ENCODE measurements at regions not wholly inside any gene's neighbourhood (a gene's known extent, or its start where the extent isn't known, plus 50 kb on each side); places are given as distances from the start of the nearest gene placed in this dataset.

GRCh38 chr14:53306267-53306721, 153.2 kb upstream of the DDHD1 start:
- intact Hi-C loops (cut with DNase I), result no loop called here
- Histone ChIP-seq H3K4me3 (peak overlapping the region; percentile 47), H3K27ac (peak overlapping the region; percentile 44), H3K4me1 (peaks cover 17% of the 10 kb centered on the region), H3K36me3 (no peaks in the 10 kb centered on the region), H3K27me3 (ENCODE audit: low read depth) (no peaks in the 10 kb centered on the region), H3K9me3 (no peaks in the 10 kb centered on the region)
- ATAC-seq, result peak; percentile 91 to 96
- peak; percentile 83 for TF ChIP-seq CTCF (IDR thresholded peaks at IDR 0.05)
- DNase-seq, result no peak

GRCh38 chr14:53304726-53305381, 151.7 kb upstream of the DDHD1 start:
- H3K4me1 ChIP-seq, result peaks cover 17% of the 10 kb centered on the region
- no peak for TF ChIP-seq CTCF (IDR thresholded peaks at IDR 0.05)
- no peaks in the 10 kb centered on the region for H3K36me3 ChIP-seq
- no peak overlapping the region for H3K27ac ChIP-seq
- H3K4me3 ChIP-seq, result no peak overlapping the region
- no peaks in the 10 kb centered on the region for H3K9me3 ChIP-seq
- no peaks in the 10 kb centered on the region for H3K27me3 ChIP-seq (ENCODE audit: low read depth)
- DNase-seq (no peak), ATAC-seq (peak; percentile 76 to 81)
- intact Hi-C loops (cut with DNase I), result no loop called here

- DNase-seq (no peak), ATAC-seq (peak; percentile 41 to 54)
- Histone ChIP-seq H3K27me3 (ENCODE audit: low read depth) (no peaks in the 10 kb centered on the region), H3K4me3 (no peak overlapping the region), H3K27ac (no peak overlapping the region), H3K4me1 (no peaks in the 10 kb centered on the region), H3K9me3 (no peaks in the 10 kb centered on the region), H3K36me3 (no peaks in the 10 kb centered on the region)
- intact Hi-C loops (cut with DNase I), result no loop called here
- peak; percentile 60 for TF ChIP-seq CTCF (IDR thresholded peaks at IDR 0.05)
Observed at GRCh38 chr14:53295985-53296582, 143.0 kb upstream of the DDHD1 start.

GRCh38 chr14:53295372-53295771, 142.2 kb upstream of the DDHD1 start:
- no peak for ATAC-seq
- DNase-seq, result no peak
- no peaks in the 10 kb centered on the region for H3K4me1 ChIP-seq
- H3K27me3 ChIP-seq (ENCODE audit: low read depth), result no peaks in the 10 kb centered on the region
- no peak overlapping the region for H3K4me3 ChIP-seq
- intact Hi-C loops (cut with DNase I), result no loop called here
- no peak overlapping the region for H3K27ac ChIP-seq
- no peaks in the 10 kb centered on the region for H3K9me3 ChIP-seq
- no peak for TF ChIP-seq CTCF (IDR thresholded peaks at IDR 0.05)
- no peaks in the 10 kb centered on the region for H3K36me3 ChIP-seq

- Histone ChIP-seq H3K4me1 (no peaks in the 10 kb centered on the region), H3K27ac (no peak overlapping the region), H3K27me3 (ENCODE audit: low read depth) (no peaks in the 10 kb centered on the region), H3K9me3 (peaks cover 8% of the 10 kb centered on the region), H3K4me3 (no peak overlapping the region), H3K36me3 (no peaks in the 10 kb centered on the region)
- no peak for ATAC-seq
- TF ChIP-seq CTCF (IDR thresholded peaks at IDR 0.05), result no peak
- DNase-seq, result no peak
- intact Hi-C loops (cut with DNase I), result no loop called here
Observed at GRCh38 chr14:53286301-53286700, 133.2 kb upstream of the DDHD1 start.
